ENCODE measurements at regions not wholly inside any gene's neighbourhood (a gene's known extent, or its start where the extent isn't known, plus 50 kb on each side); places are given as distances from the start of the nearest gene placed in this dataset.

GRCh38 chr17:73947281-73947965 lies 256.1 kb upstream of the RPL38 start:
- Histone ChIP-seq H3K36me3 (no peaks in the 10 kb centered on the region), H3K27me3 (peaks cover 12 to 42% of the 10 kb centered on the region in 2 donors), H3K9me3 (no peaks in the 10 kb centered on the region), H3K27ac (no peak overlapping the region), H3K4me3 (no peak overlapping the region), H3K4me1 (peaks cover under 1 to 7% of the 10 kb centered on the region in 2 donors)
- intact Hi-C loops (cut with DNase I), result no loop called here
- TF ChIP-seq CTCF (IDR thresholded peaks at IDR 0.05), result no peak
- ATAC-seq (no peak), DNase-seq (no peak)

- ATAC-seq, result no peak
- intact Hi-C loops (cut with DNase I), result no loop called here
- peaks cover 14 to 47% of the 10 kb centered on the region in 2 donors for H3K27me3 ChIP-seq
- TF ChIP-seq CTCF (IDR thresholded peaks at IDR 0.05), result no peak
- H3K9me3 ChIP-seq, result no peaks in the 10 kb centered on the region
- no peaks in the 10 kb centered on the region for H3K36me3 ChIP-seq
- DNase-seq, result no peak
- peaks cover 6 to 12% of the 10 kb centered on the region in 2 donors for H3K4me1 ChIP-seq
- H3K4me3 ChIP-seq, result no peak overlapping the region
- no peak overlapping the region for H3K27ac ChIP-seq
Measured at GRCh38 chr17:73947966-73948355, 255.5 kb upstream of the RPL38 start.

DNA sequence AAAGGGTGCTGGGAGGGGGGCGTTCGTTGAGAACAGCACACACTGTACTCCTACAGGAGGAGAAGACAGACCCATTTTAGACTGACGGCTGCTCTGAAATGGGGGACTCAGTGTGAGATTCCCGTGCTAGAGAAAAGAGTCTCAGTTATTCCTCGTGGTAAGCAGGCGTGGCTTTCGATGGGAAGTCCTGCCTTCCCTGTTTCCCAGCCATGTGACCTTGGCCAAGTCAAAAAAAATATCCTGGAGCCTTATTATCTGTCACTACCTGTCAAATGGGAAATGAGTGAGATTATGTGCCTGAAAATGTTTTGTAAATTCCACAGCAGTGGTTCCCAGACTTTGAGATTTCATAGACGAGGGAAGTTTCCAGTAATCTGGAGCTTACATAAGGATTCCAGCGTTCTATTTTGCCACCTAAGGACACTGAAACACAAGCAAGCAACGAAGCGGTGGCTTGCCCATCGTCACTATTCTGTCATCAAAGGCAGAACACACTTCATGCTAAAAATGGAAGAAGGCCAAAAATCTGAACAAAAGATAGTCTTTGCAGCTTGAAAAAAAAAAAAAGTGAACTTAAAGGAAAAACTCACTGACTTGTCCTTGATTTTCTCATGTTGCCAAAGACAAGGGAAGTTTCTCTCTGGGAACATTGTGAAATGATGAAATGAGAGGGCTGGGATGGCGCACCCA lies 253.4 kb upstream of the RPL38 start:
- Histone ChIP-seq H3K9me3 (no peaks in the 10 kb centered on the region), H3K4me1 (peaks cover 6 to 14% of the 10 kb centered on the region in 2 donors), H3K36me3 (no peaks in the 10 kb centered on the region), H3K27me3 (peaks cover 14 to 54% of the 10 kb centered on the region in 2 donors), H3K27ac (no peak overlapping the region), H3K4me3 (no peak overlapping the region)
- intact Hi-C loops (cut with DNase I), result no loop called here
- DNase-seq (peak in 1 of 4 donors; percentile 30), ATAC-seq (no peak)
- no peak for TF ChIP-seq CTCF (IDR thresholded peaks at IDR 0.05)

GRCh38 chr17:73950593-73950914 lies 252.9 kb upstream of the RPL38 start:
- Histone ChIP-seq H3K4me1 (peaks cover 6 to 14% of the 10 kb centered on the region in 2 donors), H3K27ac (no peak overlapping the region), H3K27me3 (peaks cover 14 to 54% of the 10 kb centered on the region in 2 donors), H3K36me3 (no peaks in the 10 kb centered on the region), H3K4me3 (no peak overlapping the region), H3K9me3 (no peaks in the 10 kb centered on the region)
- no peak for TF ChIP-seq CTCF (IDR thresholded peaks at IDR 0.05)
- ATAC-seq (no peak), DNase-seq (no peak)
- intact Hi-C loops (cut with DNase I), result no loop called here

- Histone ChIP-seq H3K27ac (peak overlapping the region in 1 of 2 donors; percentile 26), H3K27me3 (peaks cover 14 to 49% of the 10 kb centered on the region in 2 donors), H3K4me3 (peak overlapping the region in 1 of 2 donors; percentile 29), H3K4me1 (peaks cover 6 to 14% of the 10 kb centered on the region in 2 donors), H3K36me3 (no peaks in the 10 kb centered on the region), H3K9me3 (no peaks in the 10 kb centered on the region)
- ATAC-seq (peak; percentile 18), DNase-seq (peak in 2 of 4 donors; percentile 80 to 89)
- TF ChIP-seq CTCF (IDR thresholded peaks at IDR 0.05), result no peak
- intact Hi-C loops (cut with DNase I), result no loop called here
Measured at GRCh38 chr17:73952082-73952479, 251.4 kb upstream of the RPL38 start.

All from left lung (tissue), 4 donors.